GM18498 (cell line): ENCODE measurements at regions not wholly inside any gene's neighbourhood (a gene's known extent, or its start where the extent isn't known, plus 50 kb on each side); places are given as distances from the start of the nearest gene placed in this dataset.

Experiments used
- ATAC-seq: cut with Tn5 transposase; IDR thresholded peaks from one replicate; pipeline ENCODE4 v1.9.1; 2021; ENCODE audit warnings: mild to moderate bottlenecking, moderate library complexity; ENCODE audit not compliant: unreplicated experiment

GRCh38 chr4:129167640-129168260 is 71.8 kb downstream of the C4orf33 start:
- no peak for ATAC-seq

GRCh38 chr4:129172181-129172580 is 76.2 kb downstream of the C4orf33 start:
- no peak for ATAC-seq

- no peak for ATAC-seq
Observed at GRCh38 chr4:129176864-129177263, 80.9 kb downstream of the C4orf33 start.

GRCh38 chr4:129179276-129179675 is 83.3 kb downstream of the C4orf33 start:
- no peak for ATAC-seq

GRCh38 chr4:129189630-129190029 is 93.7 kb downstream of the C4orf33 start:
- no peak for ATAC-seq

GRCh38 chr4:129193357-129194100 is 97.6 kb downstream of the C4orf33 start:
- no peak for ATAC-seq

- ATAC-seq: no peak
Observed at GRCh38 chr4:129208481-129208880, 112.5 kb downstream of the C4orf33 start.

GRCh38 chr4:129213692-129214091 is 117.7 kb downstream of the C4orf33 start:
- ATAC-seq: no peak

- no peak for ATAC-seq
Observed at GRCh38 chr4:129218360-129218759, 122.4 kb downstream of the C4orf33 start.

- ATAC-seq: no peak
Observed at GRCh38 chr4:129218897-129219296, 122.9 kb downstream of the C4orf33 start.

GRCh38 chr4:129220254-129220653 is 124.3 kb downstream of the C4orf33 start:
- ATAC-seq: no peak

- no peak for ATAC-seq
Observed at GRCh38 chr4:129223945-129224344, 128.0 kb downstream of the C4orf33 start.

GRCh38 chr4:129230846-129231245 is 134.9 kb downstream of the C4orf33 start:
- ATAC-seq: no peak

GRCh38 chr4:129231945-129232588 is 136.1 kb downstream of the C4orf33 start:
- no peak for ATAC-seq

GRCh38 chr4:129232589-129233337 is 136.8 kb downstream of the C4orf33 start:
- no peak for ATAC-seq

GRCh38 chr4:129233691-129234090 is 137.7 kb downstream of the C4orf33 start:
- no peak for ATAC-seq

GRCh38 chr4:129236351-129236750 is 140.4 kb downstream of the C4orf33 start:
- no peak for ATAC-seq

- no peak for ATAC-seq
Observed at GRCh38 chr4:129239088-129239487, 143.1 kb downstream of the C4orf33 start.

GRCh38 chr4:129240816-129241215 is 144.9 kb downstream of the C4orf33 start:
- no peak for ATAC-seq

GRCh38 chr4:129246145-129246544 is 150.2 kb downstream of the C4orf33 start:
- no peak for ATAC-seq

GRCh38 chr4:129246910-129247461 is 151.0 kb downstream of the C4orf33 start:
- no peak for ATAC-seq
